Uterus (tissue), 3 donors: ENCODE measurements at regions not wholly inside any gene's neighbourhood (a gene's known extent, or its start where the extent isn't known, plus 50 kb on each side); places are given as distances from the start of the nearest gene placed in this dataset.

Experiments
- DNase-seq, 2 donors: peaks; one replicate each; pipeline ENCODE4 v3.0.0-alpha.2; 2019 to 2020
- H3K27ac ChIP-seq, 2 donors: fragments of 200-600 bp; sonication (generic); 1 replicate in 1 of 2; 2 replicates in 1 of 2; pipeline ENCODE4 v1.5.1; 2016 to 2018
- H3K27me3 ChIP-seq, 2 donors: fragments of 200-600 bp; sonication (generic); one replicate each; pipeline ENCODE4 v1.5.1; 2018 to 2019; ENCODE audit warnings: control low read depth in 1 of 2
- H3K36me3 ChIP-seq, 2 donors: fragments of 200-600 bp; sonication (generic); one replicate each; pipeline ENCODE4 v1.5.1; 2019; ENCODE audit warnings: control low read depth in 1 of 2
- H3K4me1 ChIP-seq, 2 donors: fragments of 200-600 bp; sonication (generic); one replicate each; pipeline ENCODE4 v1.5.1; 2018 to 2019; ENCODE audit warnings: control low read depth in 1 of 2
- H3K4me3 ChIP-seq, 2 donors: fragments of 200-600 bp; sonication (generic); 1 replicate in 1 of 2; 2 replicates in 1 of 2; pipeline ENCODE4 v1.5.1; 2018 to 2019; ENCODE audit warnings: mild to moderate bottlenecking in 1 of 2
- H3K9me3 ChIP-seq, 2 donors: fragments of 200-600 bp; sonication (generic); one replicate each; pipeline ENCODE4 v1.5.1; 2019; ENCODE audit warnings: control low read depth in 1 of 2
- POLR2A ChIP-seq, 2 donors: fragments of 450-650 bp; IDR thresholded peaks; one replicate each; pipeline ENCODE4 v1.6.1; 2016; ENCODE audit warnings: antibody characterized with exemption in 2 of 2, mild to moderate bottlenecking in 1 of 2, moderate library complexity in 1 of 2
- intact Hi-C: fragments of 100-400 bp; cut with DNase I; formaldehyde crosslinking; loops from one replicate; pipeline ENCODE4 v1.15.1; 2023; ENCODE audit warnings: low total_unique reads
- TF ChIP-seq, protein P1 (sequence below), 4 experiments: fragments of 200-600 bp in 2 of 4; fragments of 450-650 bp in 2 of 4; sonication (generic) in 2 of 4; IDR thresholded peaks; one replicate each; pipeline ENCODE4 v1.5.1; 2016 to 2019; ENCODE audit warnings: antibody characterized with exemption in 4 of 4, mild to moderate bottlenecking in 2 of 4, moderate library complexity in 1 of 4
- donor health status: DM: yes; HTN: yes; CAD: no.

DNA sequence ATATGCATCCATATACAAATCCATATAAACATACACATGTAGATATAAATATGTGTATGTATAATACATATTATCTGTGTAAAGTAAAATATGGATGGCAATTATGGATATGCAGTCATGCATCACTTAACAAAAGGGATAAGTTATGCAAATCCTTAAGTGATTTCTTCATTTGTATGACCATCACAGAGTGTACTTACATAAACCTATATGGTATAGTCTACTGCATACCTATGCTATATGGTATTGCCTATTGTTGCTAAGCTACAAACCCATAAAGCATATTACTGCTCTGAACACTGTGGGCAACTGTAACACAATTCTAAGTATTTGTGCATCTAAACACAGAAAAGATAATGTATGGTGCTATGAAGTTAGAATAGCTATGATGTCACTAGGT is 227.2 kb downstream of the SLC6A15 start:
- no peaks in the 10 kb centered on the region for H3K9me3 ChIP-seq
- intact Hi-C loops, result no loop called here
- TF ChIP-seq, protein P1, sequence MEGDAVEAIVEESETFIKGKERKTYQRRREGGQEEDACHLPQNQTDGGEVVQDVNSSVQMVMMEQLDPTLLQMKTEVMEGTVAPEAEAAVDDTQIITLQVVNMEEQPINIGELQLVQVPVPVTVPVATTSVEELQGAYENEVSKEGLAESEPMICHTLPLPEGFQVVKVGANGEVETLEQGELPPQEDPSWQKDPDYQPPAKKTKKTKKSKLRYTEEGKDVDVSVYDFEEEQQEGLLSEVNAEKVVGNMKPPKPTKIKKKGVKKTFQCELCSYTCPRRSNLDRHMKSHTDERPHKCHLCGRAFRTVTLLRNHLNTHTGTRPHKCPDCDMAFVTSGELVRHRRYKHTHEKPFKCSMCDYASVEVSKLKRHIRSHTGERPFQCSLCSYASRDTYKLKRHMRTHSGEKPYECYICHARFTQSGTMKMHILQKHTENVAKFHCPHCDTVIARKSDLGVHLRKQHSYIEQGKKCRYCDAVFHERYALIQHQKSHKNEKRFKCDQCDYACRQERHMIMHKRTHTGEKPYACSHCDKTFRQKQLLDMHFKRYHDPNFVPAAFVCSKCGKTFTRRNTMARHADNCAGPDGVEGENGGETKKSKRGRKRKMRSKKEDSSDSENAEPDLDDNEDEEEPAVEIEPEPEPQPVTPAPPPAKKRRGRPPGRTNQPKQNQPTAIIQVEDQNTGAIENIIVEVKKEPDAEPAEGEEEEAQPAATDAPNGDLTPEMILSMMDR (IDR thresholded peaks at IDR 0.05), result no peak
- H3K27ac ChIP-seq, result no peak overlapping the region
- no peaks in the 10 kb centered on the region for H3K27me3 ChIP-seq
- DNase-seq, result no peak
- H3K36me3 ChIP-seq, result no peaks in the 10 kb centered on the region
- H3K4me3 ChIP-seq, result no peak overlapping the region
- H3K4me1 ChIP-seq, result no peaks in the 10 kb centered on the region

DNA sequence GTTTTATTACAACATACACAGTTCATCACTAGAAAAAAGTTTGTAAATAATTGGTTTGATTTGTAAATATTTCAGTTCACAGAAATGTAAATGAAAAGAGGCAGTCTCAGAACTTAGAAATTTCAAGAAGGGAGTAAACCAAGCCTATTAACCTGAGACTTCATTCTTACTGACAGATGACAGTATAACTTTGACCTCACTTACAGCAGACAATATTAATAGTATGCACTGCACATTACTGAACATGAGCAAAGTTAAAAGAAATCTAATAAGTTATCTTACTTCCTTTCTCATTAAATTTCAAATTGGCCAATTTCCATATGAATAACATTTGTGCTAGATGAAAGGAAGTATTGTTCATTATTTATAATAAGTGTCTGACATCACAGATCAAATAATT is 235.8 kb downstream of the SLC6A15 start:
- H3K27me3 ChIP-seq, result no peaks in the 10 kb centered on the region
- intact Hi-C loops, result no loop called here
- TF ChIP-seq, protein P1 (IDR thresholded peaks at IDR 0.05), result no peak
- no peak for TF ChIP-seq POLR2A (IDR thresholded peaks at IDR 0.05)
- no peak overlapping the region for H3K27ac ChIP-seq
- no peaks in the 10 kb centered on the region for H3K9me3 ChIP-seq
- no peaks in the 10 kb centered on the region for H3K36me3 ChIP-seq
- no peak overlapping the region for H3K4me3 ChIP-seq
- no peak for DNase-seq
- H3K4me1 ChIP-seq, result no peaks in the 10 kb centered on the region

DNA sequence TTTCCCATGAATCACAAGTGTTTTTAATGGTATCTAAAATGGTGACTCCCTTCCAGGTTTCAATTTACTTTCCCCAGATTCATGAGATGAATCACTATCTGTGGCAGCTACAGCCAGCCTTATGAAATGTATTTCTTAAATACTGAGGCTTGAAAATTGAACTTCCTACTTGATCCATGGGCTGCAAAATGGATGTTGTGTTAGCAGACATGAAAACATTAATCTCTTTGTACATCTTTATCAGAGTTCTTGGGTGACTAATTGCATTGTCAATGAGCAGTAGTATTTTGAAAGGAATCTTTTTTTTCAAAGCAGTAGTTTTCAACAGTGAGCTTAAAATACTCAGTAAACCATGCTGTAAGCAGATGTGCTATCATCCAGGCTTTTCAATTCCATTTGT is 250.8 kb downstream of the SLC6A15 start:
- TF ChIP-seq, protein P1 (IDR thresholded peaks at IDR 0.05), result no peak
- no peak for TF ChIP-seq POLR2A (IDR thresholded peaks at IDR 0.05)
- no peaks in the 10 kb centered on the region for H3K36me3 ChIP-seq
- H3K27ac ChIP-seq, result no peak overlapping the region
- DNase-seq, result no peak
- H3K27me3 ChIP-seq, result no peaks in the 10 kb centered on the region
- H3K4me3 ChIP-seq, result no peak overlapping the region
- H3K4me1 ChIP-seq, result no peaks in the 10 kb centered on the region
- no peaks in the 10 kb centered on the region for H3K9me3 ChIP-seq
- intact Hi-C loops, result no loop called here

DNA sequence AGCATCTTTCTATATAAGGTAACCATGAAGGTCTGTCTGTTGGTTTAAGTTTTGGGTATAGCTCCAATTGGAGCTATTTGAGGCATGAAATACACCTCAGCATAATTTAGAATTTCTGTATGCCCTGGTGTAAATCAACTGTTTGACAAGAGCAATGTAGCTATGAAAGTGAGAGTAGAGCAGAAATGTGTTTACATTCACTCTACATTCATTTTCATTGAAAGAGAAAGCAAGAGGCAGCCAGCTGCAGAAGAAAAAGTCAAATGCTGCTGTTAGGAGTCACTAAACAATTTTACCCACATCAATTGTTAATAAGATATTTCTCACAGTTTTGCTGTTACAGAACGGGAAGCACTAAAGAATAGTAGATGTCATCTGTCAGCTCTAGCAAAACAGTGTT is 252.5 kb downstream of the SLC6A15 start:
- Histone ChIP-seq H3K4me1 (no peaks in the 10 kb centered on the region), H3K27ac (no peak overlapping the region), H3K36me3 (no peaks in the 10 kb centered on the region), H3K9me3 (no peaks in the 10 kb centered on the region), H3K27me3 (no peaks in the 10 kb centered on the region), H3K4me3 (no peak overlapping the region)
- intact Hi-C loops, result no loop called here
- no peak for DNase-seq
- TF ChIP-seq POLR2A (IDR thresholded peaks at IDR 0.05), result no peak
- TF ChIP-seq, protein P1 (IDR thresholded peaks at IDR 0.05), result no peak

DNA sequence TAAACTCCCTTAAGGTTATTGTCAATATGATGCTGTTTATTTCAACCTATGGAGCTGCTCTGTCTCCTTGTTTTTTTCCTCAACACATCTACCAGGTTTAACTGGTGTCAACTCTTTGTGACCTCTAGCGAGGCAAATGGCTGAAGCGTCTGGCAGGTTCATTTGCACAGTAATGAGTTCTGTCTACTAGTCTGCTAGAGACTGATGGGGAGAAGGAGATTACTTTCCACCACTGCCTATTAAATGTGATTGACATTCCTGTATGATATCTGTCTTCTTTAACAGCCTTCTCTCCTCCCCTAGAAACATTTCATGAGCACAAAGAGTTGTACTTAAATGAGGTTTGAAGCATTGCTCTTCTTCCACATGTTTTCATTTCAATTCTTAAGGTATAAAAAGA is 253.7 kb downstream of the SLC6A15 start:
- Histone ChIP-seq H3K27ac (no peak overlapping the region), H3K4me1 (no peaks in the 10 kb centered on the region), H3K4me3 (no peak overlapping the region), H3K36me3 (no peaks in the 10 kb centered on the region), H3K9me3 (no peaks in the 10 kb centered on the region), H3K27me3 (no peaks in the 10 kb centered on the region)
- DNase-seq, result no peak
- intact Hi-C loops, result no loop called here
- no peak for TF ChIP-seq POLR2A (IDR thresholded peaks at IDR 0.05)
- TF ChIP-seq, protein P1 (IDR thresholded peaks at IDR 0.05), result no peak
